ENCODE measurements at regions not wholly inside any gene's neighbourhood (a gene's known extent, or its start where the extent isn't known, plus 50 kb on each side); places are given as distances from the start of the nearest gene placed in this dataset.
A peak's percentile ranks its signal among the peaks of the same experiment; 100 is the strongest.

GRCh38 chr9:21590058-21590996 lies 108.2 kb upstream of the IFNE start:
- Mint-ChIP-seq H3K27me3 (ENCODE audit: insufficient read depth) (peaks cover 4% of the 10 kb centered on the region), H3K27ac (no peak overlapping the region), H3K4me3 (no peak overlapping the region), H3K9me3 (no peaks in the 10 kb centered on the region), H3K4me1 (ENCODE audit: low read depth) (peaks cover 14% of the 10 kb centered on the region), H3K36me3 (ENCODE audit: low read depth) (peaks cover 2% of the 10 kb centered on the region)
- no peak for DNase-seq (ENCODE audit: low spot score)
- intact Hi-C loops (cut with micrococcal nuclease): loop anchor here (2.0 to 5.0 kb wide), 2 partner anchors 36 to 92 kb away; no protein-coding TSS in a partner anchor

GRCh38 chr9:21591221-21592062 lies 109.3 kb upstream of the IFNE start:
- H3K4me1 Mint-ChIP-seq (ENCODE audit: low read depth): peaks cover 14% of the 10 kb centered on the region
- H3K27me3 Mint-ChIP-seq (ENCODE audit: insufficient read depth): peaks cover 7% of the 10 kb centered on the region
- no peak overlapping the region for H3K4me3 Mint-ChIP-seq
- H3K36me3 Mint-ChIP-seq (ENCODE audit: low read depth): peaks cover 2% of the 10 kb centered on the region
- intact Hi-C loops (cut with micrococcal nuclease): loop anchor here (1.0 to 5.0 kb wide), 4 partner anchors 12 to 91 kb away; no protein-coding TSS in a partner anchor
- H3K27ac Mint-ChIP-seq: peak overlapping the region; percentile 40
- H3K9me3 Mint-ChIP-seq: no peaks in the 10 kb centered on the region
- DNase-seq (ENCODE audit: low spot score): peak; percentile 24

GRCh38 chr9:21592063-21592338 lies 109.9 kb upstream of the IFNE start:
- peaks cover 10% of the 10 kb centered on the region for H3K27me3 Mint-ChIP-seq (ENCODE audit: insufficient read depth)
- DNase-seq (ENCODE audit: low spot score): no peak
- H3K36me3 Mint-ChIP-seq (ENCODE audit: low read depth): peaks cover 2% of the 10 kb centered on the region
- intact Hi-C loops (cut with micrococcal nuclease): loop anchor here (1.0 to 5.0 kb wide), 3 partner anchors 13 to 90 kb away; no protein-coding TSS in a partner anchor
- no peak overlapping the region for H3K27ac Mint-ChIP-seq
- H3K9me3 Mint-ChIP-seq: no peaks in the 10 kb centered on the region
- peaks cover 14% of the 10 kb centered on the region for H3K4me1 Mint-ChIP-seq (ENCODE audit: low read depth)
- H3K4me3 Mint-ChIP-seq: peak overlapping the region; percentile 12

GRCh38 chr9:21597284-21597683 lies 115.2 kb upstream of the IFNE start:
- peaks cover 15% of the 10 kb centered on the region for H3K27me3 Mint-ChIP-seq (ENCODE audit: insufficient read depth)
- no peaks in the 10 kb centered on the region for H3K9me3 Mint-ChIP-seq
- no peak for DNase-seq (ENCODE audit: low spot score)
- H3K4me1 Mint-ChIP-seq (ENCODE audit: low read depth): peaks cover 1% of the 10 kb centered on the region
- no peak overlapping the region for H3K27ac Mint-ChIP-seq
- H3K4me3 Mint-ChIP-seq: no peak overlapping the region
- intact Hi-C loops (cut with micrococcal nuclease): no loop called here
- H3K36me3 Mint-ChIP-seq (ENCODE audit: low read depth): peaks cover 2% of the 10 kb centered on the region

GRCh38 chr9:21598749-21599148 lies 116.6 kb upstream of the IFNE start:
- Mint-ChIP-seq H3K36me3 (ENCODE audit: low read depth) (no peaks in the 10 kb centered on the region), H3K9me3 (no peaks in the 10 kb centered on the region), H3K27ac (no peak overlapping the region), H3K4me3 (no peak overlapping the region), H3K27me3 (ENCODE audit: insufficient read depth) (peaks cover 12% of the 10 kb centered on the region), H3K4me1 (ENCODE audit: low read depth) (no peaks in the 10 kb centered on the region)
- intact Hi-C loops (cut with micrococcal nuclease): no loop called here
- no peak for DNase-seq (ENCODE audit: low spot score)

- no peaks in the 10 kb centered on the region for H3K36me3 Mint-ChIP-seq (ENCODE audit: low read depth)
- intact Hi-C loops (cut with micrococcal nuclease): no loop called here
- no peak overlapping the region for H3K4me3 Mint-ChIP-seq
- DNase-seq (ENCODE audit: low spot score): no peak
- H3K27ac Mint-ChIP-seq: no peak overlapping the region
- H3K9me3 Mint-ChIP-seq: no peaks in the 10 kb centered on the region
- peaks cover 16% of the 10 kb centered on the region for H3K27me3 Mint-ChIP-seq (ENCODE audit: insufficient read depth)
- H3K4me1 Mint-ChIP-seq (ENCODE audit: low read depth): no peaks in the 10 kb centered on the region
Observed at GRCh38 chr9:21605489-21605931, 123.4 kb upstream of the IFNE start.

GRCh38 chr9:21607576-21607975 lies 125.5 kb upstream of the IFNE start:
- Mint-ChIP-seq H3K27ac (no peak overlapping the region), H3K4me3 (no peak overlapping the region), H3K9me3 (no peaks in the 10 kb centered on the region), H3K27me3 (ENCODE audit: insufficient read depth) (peaks cover 16% of the 10 kb centered on the region), H3K36me3 (ENCODE audit: low read depth) (no peaks in the 10 kb centered on the region), H3K4me1 (ENCODE audit: low read depth) (peaks cover 14% of the 10 kb centered on the region)
- no peak for DNase-seq (ENCODE audit: low spot score)
- intact Hi-C loops (cut with micrococcal nuclease): no loop called here

- Mint-ChIP-seq H3K4me1 (ENCODE audit: low read depth) (peaks cover 14% of the 10 kb centered on the region), H3K4me3 (no peak overlapping the region), H3K27me3 (ENCODE audit: insufficient read depth) (peaks cover 16% of the 10 kb centered on the region), H3K27ac (no peak overlapping the region), H3K9me3 (no peaks in the 10 kb centered on the region), H3K36me3 (ENCODE audit: low read depth) (no peaks in the 10 kb centered on the region)
- intact Hi-C loops (cut with micrococcal nuclease): no loop called here
- DNase-seq (ENCODE audit: low spot score): no peak
Observed at GRCh38 chr9:21608200-21608599, 126.1 kb upstream of the IFNE start.

GRCh38 chr9:21609506-21609905 lies 127.4 kb upstream of the IFNE start:
- Mint-ChIP-seq H3K4me3 (no peak overlapping the region), H3K4me1 (ENCODE audit: low read depth) (peaks cover 18% of the 10 kb centered on the region), H3K9me3 (no peaks in the 10 kb centered on the region), H3K36me3 (ENCODE audit: low read depth) (no peaks in the 10 kb centered on the region), H3K27me3 (ENCODE audit: insufficient read depth) (peaks cover 8% of the 10 kb centered on the region), H3K27ac (no peak overlapping the region)
- intact Hi-C loops (cut with micrococcal nuclease): no loop called here
- DNase-seq (ENCODE audit: low spot score): no peak

- no peak overlapping the region for H3K4me3 Mint-ChIP-seq
- peak; percentile 11 for DNase-seq (ENCODE audit: low spot score)
- H3K27me3 Mint-ChIP-seq (ENCODE audit: insufficient read depth): peaks cover 3% of the 10 kb centered on the region
- peaks cover 36% of the 10 kb centered on the region for H3K4me1 Mint-ChIP-seq (ENCODE audit: low read depth)
- H3K36me3 Mint-ChIP-seq (ENCODE audit: low read depth): no peaks in the 10 kb centered on the region
- intact Hi-C loops (cut with micrococcal nuclease): loop anchor here (1.0 kb wide), 2 partner anchors 20 to 149 kb away; no protein-coding TSS in a partner anchor
- H3K9me3 Mint-ChIP-seq: no peaks in the 10 kb centered on the region
- H3K27ac Mint-ChIP-seq: peak overlapping the region; percentile 16
Observed at GRCh38 chr9:21611891-21612290, 129.8 kb upstream of the IFNE start.

GRCh38 chr9:21615018-21615417 lies 132.9 kb upstream of the IFNE start:
- intact Hi-C loops (cut with micrococcal nuclease): no loop called here
- Mint-ChIP-seq H3K4me3 (no peak overlapping the region), H3K4me1 (ENCODE audit: low read depth) (peaks cover 36% of the 10 kb centered on the region), H3K9me3 (no peaks in the 10 kb centered on the region), H3K27ac (no peak overlapping the region), H3K36me3 (ENCODE audit: low read depth) (no peaks in the 10 kb centered on the region), H3K27me3 (ENCODE audit: insufficient read depth) (peaks cover 2% of the 10 kb centered on the region)
- no peak for DNase-seq (ENCODE audit: low spot score)

- intact Hi-C loops (cut with micrococcal nuclease): no loop called here
- H3K4me1 Mint-ChIP-seq (ENCODE audit: low read depth): peaks cover 36% of the 10 kb centered on the region
- no peak for DNase-seq (ENCODE audit: low spot score)
- peaks cover 2% of the 10 kb centered on the region for H3K27me3 Mint-ChIP-seq (ENCODE audit: insufficient read depth)
- no peaks in the 10 kb centered on the region for H3K9me3 Mint-ChIP-seq
- no peak overlapping the region for H3K27ac Mint-ChIP-seq
- no peak overlapping the region for H3K4me3 Mint-ChIP-seq
- no peaks in the 10 kb centered on the region for H3K36me3 Mint-ChIP-seq (ENCODE audit: low read depth)
Observed at GRCh38 chr9:21615446-21615845, 133.3 kb upstream of the IFNE start.
